GM21390 (cell line): ENCODE measurements at regions not wholly inside any gene's neighbourhood (a gene's known extent, or its start where the extent isn't known, plus 50 kb on each side); places are given as distances from the start of the nearest gene placed in this dataset.

Source experiments
- ATAC-seq: cut with Tn5 transposase; IDR thresholded peaks from one replicate; pipeline ENCODE4 v1.9.1; 2021; ENCODE audit not compliant: unreplicated experiment

DNA sequence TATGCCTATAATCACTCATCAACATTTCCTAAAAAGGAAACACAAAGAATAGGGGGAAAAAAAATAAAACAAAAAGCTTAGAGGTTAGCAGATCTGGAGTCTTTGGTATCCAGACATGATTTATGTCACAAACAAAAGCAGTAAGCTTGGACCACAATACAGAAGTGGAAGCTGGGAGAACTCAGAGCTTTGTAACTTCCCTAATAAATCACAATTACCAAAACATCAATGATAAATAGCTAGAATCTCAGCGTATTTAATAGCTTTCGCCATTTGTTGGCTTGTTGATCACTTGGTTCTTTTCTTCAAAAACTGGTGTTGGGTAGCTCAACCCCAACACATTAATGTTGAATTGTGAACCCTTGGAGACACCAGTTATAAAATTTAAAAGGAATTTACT is 392.5 kb downstream of the IRS1 start:
- no peak for ATAC-seq

DNA sequence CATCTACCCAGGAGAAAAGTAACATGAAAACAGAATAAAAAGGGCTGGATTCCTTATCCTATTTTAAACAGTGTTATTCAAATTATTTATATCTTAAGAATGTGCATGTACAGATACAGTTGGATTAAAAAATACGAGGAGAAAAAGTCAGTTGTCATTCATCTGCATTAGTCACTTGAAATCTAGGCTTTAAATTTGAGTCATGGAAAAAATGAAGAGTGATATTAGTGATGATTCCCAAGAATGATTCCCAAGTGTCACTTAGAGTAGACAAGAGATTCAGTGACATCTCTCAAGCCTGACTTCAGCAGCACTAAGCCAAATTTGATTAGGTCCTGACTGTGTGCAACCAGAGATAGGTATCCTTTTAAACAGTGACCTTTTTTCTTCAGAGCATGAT is 394.2 kb downstream of the IRS1 start:
- no peak for ATAC-seq

DNA sequence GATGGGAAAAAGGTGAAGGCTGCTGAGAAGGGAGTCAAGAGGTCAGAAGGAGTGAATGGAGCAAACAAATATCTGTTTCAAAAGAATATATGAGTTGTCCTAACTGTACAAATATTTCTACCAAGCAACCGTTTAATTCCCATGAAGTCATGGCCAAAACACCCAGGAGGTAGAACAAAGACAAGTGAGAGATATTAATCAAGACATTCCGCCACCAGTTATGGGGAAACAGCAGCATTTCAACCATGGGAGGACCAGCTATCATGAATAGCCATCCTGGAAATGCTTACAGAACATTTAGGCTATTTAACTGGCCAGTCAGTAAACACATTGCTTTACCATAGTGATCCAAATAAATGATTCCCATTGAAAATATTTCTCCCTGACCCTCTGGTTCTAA is 396.3 kb downstream of the IRS1 start:
- ATAC-seq, result no peak

DNA sequence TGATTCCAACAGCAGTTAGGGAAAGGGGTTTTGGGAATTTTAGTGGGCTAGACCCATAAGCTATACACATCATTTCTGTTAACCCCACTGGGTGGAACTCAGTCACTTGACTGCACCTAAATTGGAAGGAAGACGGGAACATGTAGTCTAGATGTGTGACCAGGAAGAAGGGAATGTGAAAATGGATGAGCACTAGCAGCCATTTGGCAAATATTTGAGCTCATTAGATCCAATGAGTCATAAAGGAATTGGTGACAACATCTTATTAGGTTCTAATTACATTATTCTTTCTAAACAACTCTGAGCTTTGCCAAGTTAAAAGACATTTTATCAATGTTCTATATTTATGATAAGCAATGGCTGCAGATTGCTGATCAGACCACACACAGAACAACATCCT is 400.6 kb downstream of the IRS1 start:
- no peak for ATAC-seq

DNA sequence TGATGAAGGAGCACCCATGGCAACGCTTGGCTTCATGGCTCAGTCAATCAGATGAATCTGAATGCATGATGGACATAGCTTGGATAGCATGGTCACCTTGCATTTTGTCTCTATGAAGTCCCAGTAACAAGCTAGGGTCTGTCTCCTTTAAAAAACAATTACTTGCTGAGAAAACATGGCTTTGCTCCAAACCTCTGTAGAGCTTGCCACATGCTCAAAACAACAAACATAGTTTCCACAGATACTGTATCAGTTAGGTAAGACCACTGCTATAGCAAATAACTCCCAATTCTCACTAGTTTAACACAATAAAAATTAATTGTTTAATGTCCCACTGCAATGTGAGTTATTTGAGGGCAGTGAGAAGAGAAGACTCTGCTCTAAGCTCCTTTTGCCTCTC is 401.0 kb downstream of the IRS1 start:
- no peak for ATAC-seq

DNA sequence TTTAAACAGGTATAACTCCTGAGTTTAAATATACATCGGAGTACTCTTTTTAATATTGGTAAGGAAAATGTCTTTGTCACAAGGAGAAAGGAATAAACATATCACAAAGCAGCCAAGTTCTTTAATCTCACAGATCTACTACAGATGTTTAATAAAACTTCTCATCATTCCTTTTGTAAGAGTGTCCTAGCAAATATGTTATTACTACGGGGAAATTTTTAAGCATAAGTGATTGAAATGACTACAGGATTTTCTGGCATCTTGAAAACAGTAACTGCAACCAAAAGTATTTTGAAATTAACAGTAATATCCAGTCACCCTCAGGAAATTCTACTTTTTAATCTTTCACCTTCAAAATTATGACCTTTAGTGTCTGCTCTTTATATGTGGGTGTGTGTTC is 403.1 kb downstream of the IRS1 start:
- no peak for ATAC-seq

DNA sequence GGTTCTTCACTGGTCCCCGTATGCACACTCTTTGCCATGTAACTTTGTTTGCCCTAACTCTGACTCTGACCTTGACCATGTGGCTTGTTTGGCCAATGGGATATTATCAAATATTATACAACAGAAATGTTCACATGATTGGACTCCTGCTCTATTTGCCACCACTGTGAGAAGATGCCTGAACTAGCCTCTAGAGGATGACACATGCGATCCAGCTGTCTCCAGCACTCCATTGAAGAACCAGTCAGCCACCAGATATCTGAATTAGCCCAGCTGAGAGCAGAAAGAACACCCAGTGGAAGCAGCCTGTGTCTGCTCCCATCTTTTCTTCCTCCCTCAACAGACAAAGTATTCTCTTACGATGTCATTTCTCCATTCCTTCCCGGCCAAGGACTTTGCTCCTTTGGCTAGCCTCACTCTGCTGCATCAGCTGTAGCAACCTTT is 412.1 kb downstream of the IRS1 start:
- ATAC-seq, result no peak

DNA sequence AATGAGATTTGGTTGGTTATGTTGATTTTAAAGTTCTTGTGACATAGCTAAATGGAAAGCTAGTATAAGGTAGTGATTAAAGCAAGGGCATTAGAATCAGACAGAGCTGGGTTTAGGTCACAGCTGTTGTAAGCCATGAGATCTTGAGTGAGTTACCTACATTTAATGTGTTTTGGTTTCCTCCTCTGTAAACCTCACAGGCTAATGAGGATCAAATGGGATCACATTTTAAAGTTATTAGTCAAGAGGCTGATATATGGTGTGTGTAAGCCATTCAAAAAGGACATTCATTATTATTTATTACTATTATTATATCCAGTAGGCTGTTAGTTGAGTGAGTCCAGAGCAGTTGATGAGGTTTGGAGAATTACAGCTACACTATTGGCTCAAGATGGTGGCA is 416.2 kb downstream of the IRS1 start:
- ATAC-seq, result no peak

DNA sequence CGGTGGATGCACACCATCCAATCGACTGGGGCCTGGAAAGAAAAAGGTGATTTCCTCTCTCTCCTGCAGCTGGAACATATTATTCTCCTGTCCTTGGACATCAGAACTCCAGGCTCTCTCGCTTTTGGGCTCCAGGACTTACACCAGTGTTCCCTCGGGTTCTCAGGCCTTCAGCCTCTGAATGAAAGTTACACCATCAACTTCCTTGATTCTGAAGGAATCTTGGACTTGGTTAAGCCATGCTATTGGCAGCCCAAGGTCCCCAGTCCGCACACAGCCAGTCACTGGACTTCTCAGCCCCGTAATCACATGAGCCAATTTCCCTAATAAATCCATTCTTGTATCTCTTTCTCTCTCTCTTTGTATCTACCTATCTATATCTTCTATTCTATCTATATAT is 418.9 kb downstream of the IRS1 start:
- ATAC-seq, result no peak

DNA sequence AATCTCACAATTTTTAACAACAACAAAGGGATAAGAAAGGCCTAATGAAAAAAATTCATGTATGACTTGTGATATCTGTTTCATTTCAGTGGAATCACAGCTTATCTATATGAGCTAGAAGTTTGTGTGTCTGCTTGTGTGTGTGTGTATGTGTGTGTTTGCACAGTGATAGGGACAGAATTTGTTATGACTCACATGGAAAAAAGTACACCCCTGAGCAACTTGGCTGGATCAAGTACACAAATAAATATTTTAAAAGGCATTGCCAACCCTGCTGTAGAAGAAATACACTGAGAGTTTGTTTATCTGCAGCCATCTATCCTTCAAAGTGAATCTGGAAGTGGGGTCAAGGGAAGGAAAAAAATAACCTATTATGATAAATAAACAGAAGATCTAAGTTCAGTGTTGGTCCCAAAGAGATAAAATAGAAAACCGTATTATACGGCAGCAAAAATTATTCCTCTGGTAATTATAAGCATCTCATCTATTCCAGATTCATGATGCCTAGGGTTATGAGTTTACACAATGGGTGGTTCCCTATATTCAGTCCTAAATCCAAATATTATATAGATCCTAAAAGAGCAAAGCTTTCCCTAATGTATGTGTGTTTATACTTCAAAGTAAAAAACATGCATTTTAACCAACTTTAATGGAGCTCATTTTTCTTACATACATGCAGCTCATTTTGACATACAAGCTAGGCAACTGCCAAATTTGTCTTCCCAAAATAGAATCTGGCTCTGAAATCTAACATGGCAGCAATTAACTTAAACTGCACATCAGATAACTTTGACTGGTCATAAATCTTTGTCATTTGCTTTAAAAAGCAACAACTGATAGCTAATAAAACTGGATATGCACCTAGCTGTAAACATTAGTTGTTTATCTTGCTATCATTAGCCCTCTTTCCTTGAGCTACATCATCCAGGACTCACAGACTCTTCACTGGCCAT is 420.6 kb downstream of the IRS1 start:
- ATAC-seq, result no peak

DNA sequence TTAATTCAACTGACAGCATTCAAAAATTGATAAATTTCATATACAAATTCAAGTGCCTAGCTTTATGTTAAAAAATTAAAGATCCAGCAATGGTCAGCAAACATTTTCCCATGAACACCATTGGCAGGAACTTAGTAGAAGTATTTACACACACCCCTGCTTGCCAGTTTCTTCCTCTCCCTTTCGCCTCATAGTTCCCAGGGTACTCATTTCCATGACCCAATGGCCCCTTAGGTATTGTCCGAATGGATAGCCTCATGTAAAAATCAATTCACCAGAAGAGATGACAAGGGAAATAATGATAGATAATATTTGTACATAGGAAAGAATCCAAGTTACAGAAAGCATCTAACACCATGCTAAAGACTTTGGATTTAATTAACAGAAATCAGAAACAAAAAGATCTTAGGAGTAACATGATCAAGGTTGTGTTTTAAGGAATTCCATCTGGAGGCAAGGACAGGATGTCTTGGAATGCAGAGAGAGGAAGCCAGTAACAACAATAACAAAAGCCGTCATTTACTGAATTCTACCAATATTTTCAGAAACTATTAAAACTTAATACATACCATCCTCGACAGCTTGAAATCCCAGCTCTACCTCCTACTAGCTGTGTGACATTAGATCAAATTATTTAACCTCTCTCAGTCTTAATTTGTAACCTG is 423.0 kb downstream of the IRS1 start:
- ATAC-seq, result no peak

DNA sequence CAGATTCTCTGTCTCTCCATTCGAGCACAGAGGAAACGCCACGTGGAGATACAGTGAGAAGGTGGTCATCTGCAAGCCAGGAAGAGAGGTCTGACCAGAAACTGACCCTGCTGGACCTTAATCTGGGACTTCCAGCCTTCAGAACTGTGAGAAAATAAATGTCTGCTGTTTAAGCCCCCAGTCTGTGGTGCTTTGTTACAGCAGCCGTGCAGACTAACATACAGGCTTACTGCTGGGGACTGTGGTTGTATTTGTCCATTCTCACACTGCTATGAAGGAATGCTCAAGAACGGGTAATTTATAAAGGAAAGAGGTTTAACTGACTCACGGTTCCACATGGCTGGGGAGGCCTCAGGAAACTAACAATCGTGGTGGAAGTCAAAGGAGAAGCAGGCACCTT is 432.7 kb downstream of the IRS1 start:
- ATAC-seq, result no peak

DNA sequence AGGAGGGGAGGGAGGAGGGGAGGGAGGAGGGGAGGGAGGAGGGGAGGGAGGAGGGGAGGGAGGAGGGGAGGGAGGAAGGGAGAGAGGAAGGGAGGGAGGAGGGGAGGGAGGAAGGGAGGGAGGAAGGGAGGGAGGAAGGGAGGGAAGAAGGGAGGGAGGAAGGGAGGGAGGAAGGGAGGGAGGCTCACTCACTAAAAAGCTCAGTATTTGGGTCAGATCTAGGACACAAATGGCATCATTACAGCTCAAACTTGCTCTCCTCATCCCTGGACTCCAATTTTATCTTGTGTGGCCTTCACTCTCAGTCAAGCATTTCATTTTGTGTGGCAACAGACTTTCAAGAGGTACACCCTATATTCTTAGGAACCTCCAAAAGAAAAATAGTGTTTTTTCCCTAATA is 435.4 kb downstream of the IRS1 start:
- ATAC-seq, result no peak

DNA sequence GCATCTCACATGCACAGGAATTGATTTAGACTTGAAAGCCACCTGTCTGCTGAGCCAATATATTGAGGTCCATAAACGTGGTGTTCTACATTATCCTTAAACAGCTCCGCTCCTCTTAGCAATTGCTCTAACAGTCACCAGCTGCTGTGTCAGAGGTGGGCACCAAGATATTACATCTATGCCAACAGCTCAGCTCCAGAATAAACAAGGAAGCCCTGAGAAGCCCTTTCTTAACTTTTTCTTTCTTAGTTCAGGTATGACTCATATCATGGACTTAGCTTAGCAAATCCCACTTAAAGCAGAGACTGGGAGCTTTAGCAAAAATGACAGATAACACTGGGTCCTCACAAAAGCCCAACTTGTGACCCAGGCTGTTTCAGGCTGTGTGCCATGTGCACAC is 436.6 kb downstream of the IRS1 start:
- no peak for ATAC-seq

DNA sequence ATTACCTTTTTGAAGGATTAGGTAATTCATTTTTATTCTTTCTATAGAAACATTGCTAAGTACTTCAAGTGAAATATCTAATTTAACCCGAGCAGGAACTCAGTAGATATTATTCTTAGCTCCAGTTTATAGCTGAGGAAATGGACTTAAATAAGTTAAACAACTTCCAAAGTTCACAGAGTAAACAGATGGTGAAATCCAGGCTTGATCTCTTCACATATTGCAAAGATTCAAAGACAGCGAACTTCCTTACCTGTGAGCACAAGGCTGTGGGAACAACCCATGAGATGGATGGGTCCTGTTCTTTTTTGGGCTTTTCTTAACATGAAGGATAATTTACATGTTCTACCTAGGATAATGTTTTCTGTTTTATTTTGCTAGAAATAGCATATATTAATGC is 439.0 kb downstream of the IRS1 start:
- no peak for ATAC-seq

DNA sequence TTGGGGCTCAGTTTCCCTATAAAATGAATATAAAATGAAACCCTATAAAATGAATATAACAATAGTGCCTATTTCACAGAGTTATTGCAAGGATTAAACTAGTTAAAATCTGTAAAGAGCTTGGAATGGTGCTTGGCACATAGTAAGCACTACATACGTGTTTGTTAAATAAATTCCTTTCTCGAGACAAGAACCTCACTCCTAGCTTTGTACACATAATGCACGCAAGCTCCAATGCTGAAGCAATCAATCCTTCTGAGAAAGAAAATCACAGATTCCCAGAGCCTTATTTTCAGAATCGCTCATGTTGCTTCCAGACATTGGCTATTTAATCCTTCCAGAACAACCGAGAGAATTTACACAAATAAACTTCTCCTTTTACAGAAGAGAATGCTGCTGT is 440.9 kb downstream of the IRS1 start:
- no peak for ATAC-seq

DNA sequence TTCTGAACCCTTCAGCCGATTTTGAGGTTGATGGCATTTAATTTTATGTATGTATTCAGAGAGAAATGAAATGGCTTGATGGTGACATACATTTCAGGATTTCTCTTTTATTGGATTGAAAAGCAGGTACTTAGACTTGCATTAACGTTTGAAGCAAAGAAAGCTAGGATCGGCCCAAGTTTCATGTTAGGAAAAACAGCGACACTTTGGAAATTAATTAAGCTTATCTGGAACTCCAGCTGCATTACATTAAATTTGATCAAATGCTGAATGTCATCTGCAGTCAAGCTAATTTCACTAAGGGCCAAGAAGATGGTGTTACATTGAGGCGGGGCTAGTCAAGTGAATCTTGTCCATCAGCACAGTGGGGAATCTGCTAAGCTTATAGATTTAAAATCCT is 441.8 kb downstream of the IRS1 start:
- ATAC-seq, result no peak

DNA sequence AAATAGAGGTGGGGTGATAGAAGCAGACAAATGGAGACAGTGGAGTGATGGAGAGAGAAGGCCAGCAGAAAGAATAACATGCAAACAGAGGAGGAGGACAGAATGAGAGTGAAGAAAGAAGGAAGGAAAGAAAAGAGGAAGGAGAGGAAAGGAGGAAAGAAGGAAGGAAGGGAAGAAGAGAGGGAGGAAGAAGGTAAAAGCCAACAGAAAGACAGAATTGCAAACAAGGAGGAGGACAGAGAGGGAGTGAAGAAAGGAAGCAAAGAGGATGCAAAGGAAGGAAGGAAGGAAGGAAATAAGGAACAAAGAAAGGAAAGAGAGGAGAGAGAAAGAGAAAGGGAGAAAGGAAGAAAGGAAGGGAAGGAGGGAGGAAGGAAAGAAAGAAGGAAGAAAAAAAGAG is 444.0 kb downstream of the IRS1 start:
- no peak for ATAC-seq

DNA sequence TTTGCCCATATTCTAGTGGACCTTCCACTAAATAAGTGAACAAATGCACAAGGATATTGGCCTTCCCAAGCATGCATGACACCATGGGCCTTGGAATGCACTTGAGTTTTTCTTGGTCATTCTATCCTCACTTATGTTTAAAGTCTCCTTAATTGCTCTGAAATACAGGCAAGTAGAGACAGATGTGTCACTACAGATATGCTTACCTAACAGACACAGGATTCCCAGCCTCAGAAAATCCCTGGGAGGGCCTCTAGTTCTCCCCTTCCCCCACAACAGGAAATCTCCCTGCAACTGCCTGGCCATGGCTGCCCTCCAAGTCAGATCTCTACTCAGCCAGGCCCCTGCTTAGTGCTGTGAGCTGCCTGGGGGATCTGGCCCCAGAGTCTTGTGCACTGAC is 445.2 kb downstream of the IRS1 start:
- no peak for ATAC-seq

DNA sequence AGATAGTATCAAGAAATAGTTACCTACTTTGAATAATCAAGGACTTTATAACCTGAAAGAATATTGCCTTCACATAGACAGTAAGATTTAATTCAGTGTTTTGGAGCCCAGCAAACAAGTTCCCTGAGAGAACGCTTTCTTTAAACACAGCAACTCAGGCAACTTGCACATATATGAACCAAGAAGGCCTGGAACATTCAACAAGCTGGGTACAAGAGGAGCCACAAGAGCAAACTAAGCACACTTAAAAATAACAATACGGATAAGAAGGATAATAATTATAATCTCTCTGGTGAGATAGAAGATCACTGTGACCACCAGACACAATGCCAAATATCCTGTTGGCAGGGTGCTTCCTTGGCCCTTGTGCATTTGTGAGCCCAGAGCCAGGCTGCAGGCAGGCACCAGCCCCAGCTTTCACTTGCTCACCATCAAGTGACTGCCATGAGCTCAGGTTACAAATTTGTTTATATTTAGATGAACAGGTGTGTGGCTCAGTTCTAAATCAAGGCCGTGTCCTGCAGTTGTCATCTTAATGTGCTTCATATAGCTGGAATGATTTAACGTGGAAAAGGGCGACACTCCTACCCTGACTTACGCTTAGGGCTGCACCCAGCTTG is 446.6 kb downstream of the IRS1 start:
- no peak for ATAC-seq

DNA sequence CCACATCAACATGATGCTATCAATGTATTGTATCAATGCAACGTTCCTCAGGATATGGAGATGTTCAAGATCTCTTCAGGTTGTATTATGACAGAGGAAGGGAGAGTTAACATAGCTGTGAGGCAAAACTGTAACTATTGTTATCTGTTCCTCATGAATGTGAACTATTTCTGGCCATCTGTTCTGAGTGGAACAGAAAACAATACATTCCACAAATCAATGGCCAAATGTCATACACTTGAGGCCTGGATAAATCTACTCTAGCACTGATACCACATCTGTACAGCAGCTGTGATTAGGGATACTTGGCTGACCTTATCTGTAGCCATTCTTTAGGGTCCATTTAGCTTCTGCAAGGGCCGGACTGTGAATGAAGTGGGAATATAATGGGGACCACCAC is 447.9 kb downstream of the IRS1 start:
- no peak for ATAC-seq

DNA sequence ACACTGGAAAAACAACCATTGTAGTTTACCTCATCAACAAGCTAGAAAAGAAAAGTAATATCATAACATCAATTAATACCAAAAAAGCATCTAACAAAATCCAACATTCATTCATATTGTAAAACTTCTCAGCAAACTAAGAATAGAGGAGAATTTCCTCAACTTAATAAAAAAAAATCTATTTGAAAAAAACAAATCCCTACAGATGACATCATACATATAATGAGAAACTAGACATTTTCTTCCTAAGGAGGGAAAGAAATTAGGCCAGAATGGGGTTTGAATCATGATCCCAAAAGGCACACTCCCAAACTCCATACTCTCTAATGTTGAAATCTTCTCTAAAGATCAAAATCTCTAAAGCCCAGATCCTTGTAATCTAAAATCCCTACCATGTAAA is 460.0 kb downstream of the IRS1 start:
- ATAC-seq, result no peak
